B cell (primary cell): ENCODE measurements at regions not wholly inside any gene's neighbourhood (a gene's known extent, or its start where the extent isn't known, plus 50 kb on each side); places are given as distances from the start of the nearest gene placed in this dataset.

ENCODE experiments used
- ATAC-seq: fragments of 200-7000 bp; cut with Tn5 transposase; one replicate; pipeline ENCODE4 v1.10.0; 2021; ENCODE audit warnings: low read depth, mild to moderate bottlenecking, moderate number of reproducible peaks, moderate library complexity
- CTCF ChIA-PET: fragments of 350-600 bp; sonication (Branson Sonifier 250); formaldehyde crosslinking; loops from one replicate; lab custom pipeline; 2021; ENCODE audit warnings: antibody characterized with exemption, inconsistent platforms; lab: Charles Lee
- POLR2A ChIA-PET: fragments of 350-600 bp; sonication (Branson Sonifier 250); formaldehyde crosslinking; loops from one replicate; lab custom pipeline; 2021; ENCODE audit warnings: antibody characterized with exemption; lab: Charles Lee
- DNase-seq: peaks from one replicate; pipeline ENCODE4 v3.0.0; 2013
- H2AFZ ChIP-seq: 2 replicates; pipeline ENCODE4 v1.6.1; 2012; ENCODE audit warnings: mild to moderate bottlenecking, low read depth, low read length; ENCODE audit not compliant: insufficient read depth, poor library complexity, severe bottlenecking
- H3K27ac ChIP-seq, 2 donors: 1 replicate in 1 of 2; 2 replicates in 1 of 2; pipeline ENCODE4 v1.5.1; 2012 to 2013; ENCODE audit warnings: low read length in 2 of 2, mild to moderate bottlenecking in 2 of 2, moderate library complexity in 1 of 2
- H3K27me3 ChIP-seq, 4 experiments: fragments of 200-600 bp in 1 of 4; sonication (generic) in 1 of 4; replicated peaks in 1 of 4; 1 replicate in 2 of 4; 2 replicates in 2 of 4; pipeline versions ENCODE4 v1.6.1 to v1.7.0; 2013 to 2016; ENCODE audit warnings: low read length in 3 of 4, mild to moderate bottlenecking in 2 of 4, mixed read lengths in 1 of 4, moderate library complexity in 1 of 4; ENCODE audit not compliant: insufficient read depth in 4 of 4, control insufficient read depth in 3 of 4; ENCODE audit errors: control extremely low read depth in 1 of 4
- H3K36me3 ChIP-seq, 2 experiments: replicated peaks in 1 of 2; 1 replicate in 1 of 2; 2 replicates in 1 of 2; pipeline versions ENCODE4 v1.6.1 to v1.7.1; 2013; ENCODE audit warnings: low read length in 1 of 2; ENCODE audit not compliant: insufficient read depth in 2 of 2, control insufficient read depth in 1 of 2; ENCODE audit errors: control extremely low read depth in 1 of 2, extremely low read depth in 1 of 2
- H3K4me1 ChIP-seq, 2 donors: fragments of 200-600 bp in 1 of 2; sonication (generic) in 1 of 2; 1 replicate in 1 of 2; 2 replicates in 1 of 2; pipeline versions ENCODE4 v1.5.1 to v1.6.1; 2013 to 2017; ENCODE audit warnings: low read length in 2 of 2; ENCODE audit not compliant: control insufficient read depth in 2 of 2, insufficient read depth in 2 of 2
- H3K4me2 ChIP-seq: replicated peaks from 2 replicates; pipeline ENCODE3; 2012; ENCODE audit warnings: mild to moderate bottlenecking, low read depth, low read length; ENCODE audit not compliant: poor library complexity, severe bottlenecking
- H3K4me3 ChIP-seq, 5 experiments: fragments of 200-600 bp in 1 of 5; sonication (generic) in 1 of 5; 1 replicate in 3 of 5; 2 replicates in 2 of 5; pipeline versions ENCODE4 v1.5.1 to v1.7.0; 2011 to 2016; ENCODE audit warnings: low read length in 4 of 5, mild to moderate bottlenecking in 4 of 5, low read depth in 2 of 5, control low read depth in 1 of 5, moderate library complexity in 1 of 5; ENCODE audit not compliant: insufficient read depth in 1 of 5; ENCODE audit errors: control extremely low read depth in 1 of 5, extremely low read depth in 1 of 5
- H3K79me2 ChIP-seq: fragments of 200-600 bp; sonication (generic); one replicate; pipeline ENCODE4 v1.6.0; 2016; ENCODE audit warnings: low read length; ENCODE audit not compliant: control insufficient read depth, insufficient read depth
- H3K9ac ChIP-seq: fragments of 200-600 bp; sonication (generic); 2 replicates; pipeline ENCODE4 v1.6.1; 2017; ENCODE audit warnings: mild to moderate bottlenecking, low read length, moderate library complexity
- H3K9me3 ChIP-seq, 3 donors: one replicate each; pipeline versions ENCODE4 v1.6.1 to v1.7.1; 2013; ENCODE audit warnings: low read length in 2 of 3; ENCODE audit not compliant: control insufficient read depth in 2 of 3, insufficient read depth in 1 of 3; ENCODE audit errors: control extremely low read depth in 1 of 3
- H4K20me1 ChIP-seq: 2 replicates; pipeline ENCODE4 v1.6.0; 2012; ENCODE audit warnings: mild to moderate bottlenecking, low read length; ENCODE audit not compliant: insufficient read depth, control insufficient read depth, poor library complexity, severe bottlenecking
- H3K27ac Mint-ChIP-seq: one replicate; pipeline ENCODE4 v1.8.0; 2021; ENCODE audit warnings: mixed read lengths
- H3K27me3 Mint-ChIP-seq: one replicate; pipeline ENCODE4 v1.8.0; 2021; ENCODE audit warnings: mixed read lengths
- H3K4me1 Mint-ChIP-seq: one replicate; pipeline ENCODE4 v1.8.0; 2021; ENCODE audit warnings: mixed read lengths
- H3K4me3 Mint-ChIP-seq: one replicate; pipeline ENCODE4 v1.8.0; 2021; ENCODE audit warnings: mixed read lengths
- H3K9me3 Mint-ChIP-seq: one replicate; pipeline ENCODE4 v1.8.0; 2022; ENCODE audit warnings: mixed read lengths; ENCODE audit not compliant: insufficient read depth
- EZH2 ChIP-seq: IDR thresholded peaks from 2 replicates; pipeline ENCODE4 v1.6.1; 2012; ENCODE audit warnings: borderline replicate concordance, low read depth, mild to moderate bottlenecking, moderate library complexity, low read length; ENCODE audit not compliant: insufficient read depth, poor library complexity, severe bottlenecking
- WGBS: methylation state at CpG from one replicate; pipeline ENCODE4 v1.1.5; 2013; ENCODE audit warnings: missing lambda C conversion rate; ENCODE audit not compliant: insufficient coverage; 5-methylcytosine and 5-hydroxymethylcytosine counted together
- intact Hi-C: fragments of 100-400 bp; cut with micrococcal nuclease; formaldehyde crosslinking; loops from one replicate; pipeline ENCODE4 v1.10.0; 2022
- TF ChIP-seq, protein P1 (sequence below): fragments of 200-600 bp; IDR thresholded peaks from one replicate; pipeline ENCODE4 v1.8.0; 2022; ENCODE audit warnings: antibody characterized with exemption, mild to moderate bottlenecking

DNA sequence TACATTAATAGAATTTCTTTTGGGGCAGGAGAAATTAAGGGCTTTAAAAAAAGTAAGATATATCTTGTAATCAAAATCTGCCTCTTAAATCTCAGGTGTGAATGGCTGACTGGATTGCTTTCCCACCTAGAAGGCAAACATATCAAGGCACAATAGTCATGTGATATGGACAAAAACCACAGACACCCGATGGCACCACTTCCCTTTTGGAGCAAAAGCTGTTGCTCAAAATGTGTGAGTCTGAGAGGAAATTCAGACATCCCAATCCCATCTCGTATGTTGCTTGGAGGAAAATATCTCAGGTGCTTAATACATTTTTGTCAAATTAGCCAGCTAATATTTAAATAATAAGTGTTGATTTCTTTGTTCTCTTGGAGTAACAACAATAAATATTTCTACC is 120.7 kb downstream of the KCNF1 start:
- intact Hi-C loops = no loop called here
- no peaks in the 10 kb centered on the region for H4K20me1 ChIP-seq
- peaks cover 0 to 14% (median 0%) of the 10 kb centered on the region in 3 donors for H3K9me3 ChIP-seq
- ChIA-PET CTCF (no interaction called here), POLR2A (no interaction called here)
- DNase-seq (no peak), ATAC-seq (no peak)
- WGBS = no CpG with 5 or more reads among the region's 2 CpGs
- TF ChIP-seq, protein P1, sequence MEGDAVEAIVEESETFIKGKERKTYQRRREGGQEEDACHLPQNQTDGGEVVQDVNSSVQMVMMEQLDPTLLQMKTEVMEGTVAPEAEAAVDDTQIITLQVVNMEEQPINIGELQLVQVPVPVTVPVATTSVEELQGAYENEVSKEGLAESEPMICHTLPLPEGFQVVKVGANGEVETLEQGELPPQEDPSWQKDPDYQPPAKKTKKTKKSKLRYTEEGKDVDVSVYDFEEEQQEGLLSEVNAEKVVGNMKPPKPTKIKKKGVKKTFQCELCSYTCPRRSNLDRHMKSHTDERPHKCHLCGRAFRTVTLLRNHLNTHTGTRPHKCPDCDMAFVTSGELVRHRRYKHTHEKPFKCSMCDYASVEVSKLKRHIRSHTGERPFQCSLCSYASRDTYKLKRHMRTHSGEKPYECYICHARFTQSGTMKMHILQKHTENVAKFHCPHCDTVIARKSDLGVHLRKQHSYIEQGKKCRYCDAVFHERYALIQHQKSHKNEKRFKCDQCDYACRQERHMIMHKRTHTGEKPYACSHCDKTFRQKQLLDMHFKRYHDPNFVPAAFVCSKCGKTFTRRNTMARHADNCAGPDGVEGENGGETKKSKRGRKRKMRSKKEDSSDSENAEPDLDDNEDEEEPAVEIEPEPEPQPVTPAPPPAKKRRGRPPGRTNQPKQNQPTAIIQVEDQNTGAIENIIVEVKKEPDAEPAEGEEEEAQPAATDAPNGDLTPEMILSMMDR = no peak
- TF ChIP-seq EZH2 = no peak
- Mint-ChIP-seq H3K27me3 (peaks cover 22% of the 10 kb centered on the region), H3K27ac (no peak overlapping the region), H3K4me1 (no peaks in the 10 kb centered on the region), H3K4me3 (no peak overlapping the region), H3K9me3 (peaks cover 8% of the 10 kb centered on the region)
- no peaks in the 10 kb centered on the region for H3K79me2 ChIP-seq
- no peak overlapping the region for H3K4me3 ChIP-seq
- peaks cover 0 to 7% (median 0%) of the 10 kb centered on the region in 4 experiments for H3K27me3 ChIP-seq
- no peak overlapping the region for H3K27ac ChIP-seq
- H3K4me1 ChIP-seq = no peaks in the 10 kb centered on the region
- no peak overlapping the region for H3K4me2 ChIP-seq
- no peaks in the 10 kb centered on the region for H3K36me3 ChIP-seq
- no peak overlapping the region for H2AFZ ChIP-seq
- H3K9ac ChIP-seq = no peak overlapping the region

GRCh38 chr2:11033114-11033513 is 121.4 kb downstream of the KCNF1 start:
- ChIA-PET CTCF (no interaction called here), POLR2A (no interaction called here)
- no peaks in the 10 kb centered on the region for H3K4me1 ChIP-seq
- no peaks in the 10 kb centered on the region for H3K4me1 Mint-ChIP-seq
- no peak for DNase-seq
- WGBS = 91% methylated on average over 1 of the region's 1 CpG
- no peak overlapping the region for H3K27ac Mint-ChIP-seq
- no peak overlapping the region for H3K4me3 ChIP-seq
- H3K9ac ChIP-seq = no peak overlapping the region
- H3K27ac ChIP-seq = no peak overlapping the region
- H3K27me3 Mint-ChIP-seq = peaks cover 27% of the 10 kb centered on the region
- H3K27me3 ChIP-seq = peaks cover 0 to 7% (median 0%) of the 10 kb centered on the region in 4 experiments
- H3K79me2 ChIP-seq = no peaks in the 10 kb centered on the region
- no peak overlapping the region for H3K4me3 Mint-ChIP-seq
- H3K9me3 ChIP-seq = peaks cover 0 to 14% (median 0%) of the 10 kb centered on the region in 3 donors
- intact Hi-C loops = no loop called here
- H3K36me3 ChIP-seq = no peaks in the 10 kb centered on the region
- no peak overlapping the region for H3K4me2 ChIP-seq
- no peaks in the 10 kb centered on the region for H4K20me1 ChIP-seq
- H2AFZ ChIP-seq = no peak overlapping the region
- TF ChIP-seq EZH2 = no peak
- TF ChIP-seq, protein P1 = no peak
- ATAC-seq = no peak
- peaks cover 11% of the 10 kb centered on the region for H3K9me3 Mint-ChIP-seq
